T-helper 2 cell (primary cell): ENCODE measurements at regions not wholly inside any gene's neighbourhood (a gene's known extent, or its start where the extent isn't known, plus 50 kb on each side); places are given as distances from the start of the nearest gene placed in this dataset.

Experiments
- DNase-seq, 5 experiments: peaks; one replicate each; pipeline versions ENCODE4 v3.0.0 to v3.0.0-alpha.2; 2012 to 2022

- DNase-seq: no peak
These were observed 122.2 kb downstream of the ACTL8 start for GRCh38 chr1:17877316-17877715.

GRCh38 chr1:17877896-17878295 is 122.8 kb downstream of the ACTL8 start:
- no peak for DNase-seq

- DNase-seq: no peak
These were observed 123.7 kb downstream of the ACTL8 start for GRCh38 chr1:17878837-17879236.

- no peak for DNase-seq
These were observed 125.3 kb downstream of the ACTL8 start for GRCh38 chr1:17880449-17880848.

- no peak for DNase-seq
These were observed 126.6 kb downstream of the ACTL8 start for GRCh38 chr1:17881761-17882160.

GRCh38 chr1:17883136-17883535 is 128.0 kb downstream of the ACTL8 start:
- DNase-seq: no peak

GRCh38 chr1:17883662-17884395 is 128.7 kb downstream of the ACTL8 start:
- no peak for DNase-seq

GRCh38 chr1:17885663-17886320 is 130.7 kb downstream of the ACTL8 start:
- no peak for DNase-seq

- DNase-seq: no peak
These were observed 131.3 kb downstream of the ACTL8 start for GRCh38 chr1:17886386-17886785.

GRCh38 chr1:17886838-17887441 is 131.8 kb downstream of the ACTL8 start:
- no peak for DNase-seq

GRCh38 chr1:17887661-17888371 is 132.7 kb downstream of the ACTL8 start:
- no peak for DNase-seq

- DNase-seq: no peak
These were observed 135.1 kb downstream of the ACTL8 start for GRCh38 chr1:17890056-17890814.

GRCh38 chr1:17890815-17891191 is 135.7 kb downstream of the ACTL8 start:
- DNase-seq: no peak

- DNase-seq: no peak
These were observed 136.3 kb downstream of the ACTL8 start for GRCh38 chr1:17891205-17892110.

- no peak for DNase-seq
These were observed 137.1 kb downstream of the ACTL8 start for GRCh38 chr1:17892225-17892624.

- no peak for DNase-seq
These were observed 137.7 kb downstream of the ACTL8 start for GRCh38 chr1:17892851-17893250.

- no peak for DNase-seq
These were observed 138.9 kb downstream of the ACTL8 start for GRCh38 chr1:17893891-17894631.

GRCh38 chr1:17895401-17895800 is 140.3 kb downstream of the ACTL8 start:
- DNase-seq: no peak

GRCh38 chr1:17895986-17896385 is 140.9 kb downstream of the ACTL8 start:
- no peak for DNase-seq

- DNase-seq: no peak
These were observed 148.3 kb downstream of the ACTL8 start for GRCh38 chr1:17903386-17903785.

- DNase-seq: no peak
These were observed 149.2 kb downstream of the ACTL8 start for GRCh38 chr1:17904290-17904689.
